ENCODE measurements at regions not wholly inside any gene's neighbourhood (a gene's known extent, or its start where the extent isn't known, plus 50 kb on each side); places are given as distances from the start of the nearest gene placed in this dataset.
A peak's percentile ranks its signal among the peaks of the same experiment; 100 is the strongest.

DNA sequence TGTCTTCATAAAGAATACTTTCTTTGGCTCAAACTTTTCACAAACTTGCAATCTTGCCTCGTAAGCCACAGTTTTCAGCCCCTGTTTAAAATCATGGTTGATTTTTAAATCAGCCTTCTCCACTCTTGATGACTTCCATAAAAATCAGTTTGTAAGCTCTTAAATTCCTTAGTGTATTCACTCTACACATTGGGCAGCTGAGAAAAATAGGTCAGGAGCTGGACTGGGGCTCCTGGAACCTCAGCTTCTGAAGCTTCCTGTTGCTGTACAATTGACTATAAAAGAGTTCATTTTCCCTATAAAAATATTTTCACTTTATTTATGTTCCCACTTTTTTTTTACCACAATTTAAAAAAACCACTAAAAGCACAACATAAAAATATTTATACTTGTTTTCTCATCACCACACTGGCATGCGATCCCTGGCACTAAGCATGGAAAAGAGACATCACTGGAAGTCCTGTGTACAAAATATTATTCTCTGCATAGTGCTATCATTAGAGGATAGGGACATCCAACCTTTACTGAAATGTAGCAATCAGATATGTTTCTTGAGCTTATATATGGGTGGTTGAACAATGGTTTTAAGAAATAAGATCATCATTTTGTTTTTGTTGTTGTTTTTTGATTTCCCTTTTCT is 345.7 kb downstream of the FBXO8 start:
- peak in 1 of 4 donors; percentile 47 for ATAC-seq
- intact Hi-C loops (cut with DNase I): no loop called here
- H3K9me3 ChIP-seq: no peaks in the 10 kb centered on the region
- TF ChIP-seq POLR2A (IDR thresholded peaks at IDR 0.05): no peak
- TF ChIP-seq CTCF (IDR thresholded peaks at IDR 0.05): no peak
- no peaks in the 10 kb centered on the region for H3K4me1 ChIP-seq
- no peak for DNase-seq
- no peaks in the 10 kb centered on the region for H3K36me3 ChIP-seq
- no peaks in the 10 kb centered on the region for H3K27me3 ChIP-seq
- H3K27ac ChIP-seq: peak overlapping the region in 1 of 12 donors; percentile 51
- 70 to 90% (median 75%) methylated on average over 2 of the region's 2 CpGs for WGBS, 4 donors
- H3K4me3 ChIP-seq: no peak overlapping the region

GRCh38 chr4:173936861-173937260 is 346.6 kb downstream of the FBXO8 start:
- H3K4me3 ChIP-seq: no peak overlapping the region
- WGBS, 4 donors: 51 to 67% (median 59%) methylated on average over 1 of the region's 1 CpG
- H3K9me3 ChIP-seq: no peaks in the 10 kb centered on the region
- H3K27me3 ChIP-seq: no peaks in the 10 kb centered on the region
- intact Hi-C loops (cut with DNase I): no loop called here
- no peaks in the 10 kb centered on the region for H3K4me1 ChIP-seq
- TF ChIP-seq POLR2A (IDR thresholded peaks at IDR 0.05) (no peak), CTCF (IDR thresholded peaks at IDR 0.05) (no peak)
- peak overlapping the region in 1 of 12 donors; percentile 56 for H3K27ac ChIP-seq
- H3K36me3 ChIP-seq: no peaks in the 10 kb centered on the region
- no peak for DNase-seq
- no peak for ATAC-seq

- intact Hi-C loops (cut with DNase I): no loop called here
- WGBS, 4 donors: 42 to 50% (median 45%) methylated on average over 5 of the region's 5 CpGs
- no peaks in the 10 kb centered on the region for H3K27me3 ChIP-seq
Measured at GRCh38 chr4:173935622-173936405, 347.7 kb downstream of the FBXO8 start.

More at GRCh38 chr4:173935622-173936405, 347.7 kb downstream of the FBXO8 start:
- DNase-seq (no peak), ATAC-seq (no peak)
- Histone ChIP-seq H3K4me1 (peaks cover 0 to 3% (median 0%) of the 10 kb centered on the region in 12 donors), H3K27ac (peak overlapping the region in 1 of 12 donors; percentile 56), H3K4me3 (no peak overlapping the region), H3K9me3 (no peaks in the 10 kb centered on the region), H3K36me3 (no peaks in the 10 kb centered on the region)
- TF ChIP-seq POLR2A (IDR thresholded peaks at IDR 0.05) (no peak), CTCF (IDR thresholded peaks at IDR 0.05) (no peak)

Data from heart left ventricle (tissue), 16 donors.